ENCODE measurements at regions not wholly inside any gene's neighbourhood (a gene's known extent, or its start where the extent isn't known, plus 50 kb on each side); places are given as distances from the start of the nearest gene placed in this dataset.

- no peak overlapping the region for H3K4me3 Mint-ChIP-seq (ENCODE audit: unreplicated experiment)
- no peaks in the 10 kb centered on the region for H3K9me3 Mint-ChIP-seq (ENCODE audit: unreplicated experiment)
- no peak for TF ChIP-seq CTCF (IDR thresholded peaks at IDR 0.05; ENCODE audit: unreplicated experiment)
- peaks cover 5% of the 10 kb centered on the region for H3K4me1 Mint-ChIP-seq (ENCODE audit: unreplicated experiment)
- H3K27ac Mint-ChIP-seq (ENCODE audit: unreplicated experiment) = no peak overlapping the region
- no peaks in the 10 kb centered on the region for H3K27me3 Mint-ChIP-seq (ENCODE audit: unreplicated experiment)
- no peaks in the 10 kb centered on the region for H3K36me3 Mint-ChIP-seq (ENCODE audit: low read depth, unreplicated experiment)
- DNase-seq (ENCODE audit: low spot score) = no peak
Measured at GRCh38 chr2:18771212-18771611, 181.8 kb upstream of the NT5C1B start.

- H3K4me1 Mint-ChIP-seq (ENCODE audit: unreplicated experiment) = no peaks in the 10 kb centered on the region
- no peaks in the 10 kb centered on the region for H3K36me3 Mint-ChIP-seq (ENCODE audit: low read depth, unreplicated experiment)
- H3K27ac Mint-ChIP-seq (ENCODE audit: unreplicated experiment) = no peak overlapping the region
- TF ChIP-seq CTCF (IDR thresholded peaks at IDR 0.05; ENCODE audit: unreplicated experiment) = no peak
- H3K9me3 Mint-ChIP-seq (ENCODE audit: unreplicated experiment) = no peaks in the 10 kb centered on the region
- H3K27me3 Mint-ChIP-seq (ENCODE audit: unreplicated experiment) = no peaks in the 10 kb centered on the region
- DNase-seq (ENCODE audit: low spot score) = no peak
- H3K4me3 Mint-ChIP-seq (ENCODE audit: unreplicated experiment) = no peak overlapping the region
Measured at GRCh38 chr2:18763338-18763737, 174.0 kb upstream of the NT5C1B start.

GRCh38 chr2:18762667-18763066, 173.3 kb upstream of the NT5C1B start:
- no peak for TF ChIP-seq CTCF (IDR thresholded peaks at IDR 0.05; ENCODE audit: unreplicated experiment)
- Mint-ChIP-seq H3K9me3 (ENCODE audit: unreplicated experiment) (no peaks in the 10 kb centered on the region), H3K36me3 (ENCODE audit: low read depth, unreplicated experiment) (no peaks in the 10 kb centered on the region), H3K4me1 (ENCODE audit: unreplicated experiment) (no peaks in the 10 kb centered on the region), H3K4me3 (ENCODE audit: unreplicated experiment) (no peak overlapping the region), H3K27ac (ENCODE audit: unreplicated experiment) (no peak overlapping the region), H3K27me3 (ENCODE audit: unreplicated experiment) (no peaks in the 10 kb centered on the region)
- no peak for DNase-seq (ENCODE audit: low spot score)

GRCh38 chr2:18754286-18754685, 164.9 kb upstream of the NT5C1B start:
- Mint-ChIP-seq H3K9me3 (ENCODE audit: unreplicated experiment) (no peaks in the 10 kb centered on the region), H3K36me3 (ENCODE audit: low read depth, unreplicated experiment) (no peaks in the 10 kb centered on the region), H3K27me3 (ENCODE audit: unreplicated experiment) (no peaks in the 10 kb centered on the region), H3K4me3 (ENCODE audit: unreplicated experiment) (no peak overlapping the region), H3K27ac (ENCODE audit: unreplicated experiment) (no peak overlapping the region), H3K4me1 (ENCODE audit: unreplicated experiment) (no peaks in the 10 kb centered on the region)
- no peak for TF ChIP-seq CTCF (IDR thresholded peaks at IDR 0.05; ENCODE audit: unreplicated experiment)
- DNase-seq (ENCODE audit: low spot score) = no peak

GRCh38 chr2:18753722-18754121, 164.4 kb upstream of the NT5C1B start:
- no peaks in the 10 kb centered on the region for H3K27me3 Mint-ChIP-seq (ENCODE audit: unreplicated experiment)
- no peak overlapping the region for H3K4me3 Mint-ChIP-seq (ENCODE audit: unreplicated experiment)
- no peaks in the 10 kb centered on the region for H3K9me3 Mint-ChIP-seq (ENCODE audit: unreplicated experiment)
- TF ChIP-seq CTCF (IDR thresholded peaks at IDR 0.05; ENCODE audit: unreplicated experiment) = no peak
- H3K27ac Mint-ChIP-seq (ENCODE audit: unreplicated experiment) = no peak overlapping the region
- H3K4me1 Mint-ChIP-seq (ENCODE audit: unreplicated experiment) = no peaks in the 10 kb centered on the region
- DNase-seq (ENCODE audit: low spot score) = no peak
- H3K36me3 Mint-ChIP-seq (ENCODE audit: low read depth, unreplicated experiment) = no peaks in the 10 kb centered on the region
